ENCODE measurements at regions not wholly inside any gene's neighbourhood (a gene's known extent, or its start where the extent isn't known, plus 50 kb on each side); places are given as distances from the start of the nearest gene placed in this dataset.
A peak's percentile ranks its signal among the peaks of the same experiment; 100 is the strongest.

DNA sequence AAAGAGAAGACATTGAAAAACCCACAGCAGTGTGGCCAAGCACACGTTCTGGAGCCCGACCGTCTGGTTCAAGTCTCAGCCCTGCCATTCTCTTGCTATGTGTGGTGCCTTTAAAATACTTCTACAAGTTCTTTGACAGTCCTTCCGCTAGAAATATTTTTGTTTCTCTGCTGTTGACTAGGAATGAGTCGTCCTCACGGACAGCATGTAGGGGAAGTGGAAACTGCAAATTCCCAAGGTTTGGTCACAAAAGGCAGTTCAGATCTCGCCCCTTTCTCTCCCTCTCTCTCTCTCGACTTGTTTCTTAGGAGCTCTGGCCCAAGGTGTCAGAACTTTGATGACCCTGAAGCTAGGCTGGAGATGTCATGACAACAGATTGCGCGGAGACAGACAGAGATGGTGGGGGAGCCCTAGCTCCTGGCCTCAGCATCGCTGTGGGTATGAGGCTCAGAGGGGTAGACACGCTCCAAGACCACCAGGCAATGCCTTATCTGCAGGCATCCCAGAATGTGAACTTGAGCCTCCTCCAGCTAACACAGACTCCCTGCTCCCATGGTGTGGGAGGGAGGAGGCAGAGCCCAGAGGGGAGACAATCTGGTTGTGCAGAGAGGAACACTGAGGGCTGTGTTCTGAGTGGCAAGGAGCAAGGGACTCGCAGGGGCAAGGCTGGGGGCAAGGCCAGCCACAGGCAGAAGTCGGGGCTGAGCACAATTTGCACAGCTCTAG lies 368.9 kb upstream of the SULF2 start:
- TF ChIP-seq, protein P1, sequence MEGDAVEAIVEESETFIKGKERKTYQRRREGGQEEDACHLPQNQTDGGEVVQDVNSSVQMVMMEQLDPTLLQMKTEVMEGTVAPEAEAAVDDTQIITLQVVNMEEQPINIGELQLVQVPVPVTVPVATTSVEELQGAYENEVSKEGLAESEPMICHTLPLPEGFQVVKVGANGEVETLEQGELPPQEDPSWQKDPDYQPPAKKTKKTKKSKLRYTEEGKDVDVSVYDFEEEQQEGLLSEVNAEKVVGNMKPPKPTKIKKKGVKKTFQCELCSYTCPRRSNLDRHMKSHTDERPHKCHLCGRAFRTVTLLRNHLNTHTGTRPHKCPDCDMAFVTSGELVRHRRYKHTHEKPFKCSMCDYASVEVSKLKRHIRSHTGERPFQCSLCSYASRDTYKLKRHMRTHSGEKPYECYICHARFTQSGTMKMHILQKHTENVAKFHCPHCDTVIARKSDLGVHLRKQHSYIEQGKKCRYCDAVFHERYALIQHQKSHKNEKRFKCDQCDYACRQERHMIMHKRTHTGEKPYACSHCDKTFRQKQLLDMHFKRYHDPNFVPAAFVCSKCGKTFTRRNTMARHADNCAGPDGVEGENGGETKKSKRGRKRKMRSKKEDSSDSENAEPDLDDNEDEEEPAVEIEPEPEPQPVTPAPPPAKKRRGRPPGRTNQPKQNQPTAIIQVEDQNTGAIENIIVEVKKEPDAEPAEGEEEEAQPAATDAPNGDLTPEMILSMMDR (IDR thresholded peaks at IDR 0.05), result no peak
- no peak for TF ChIP-seq POLR2A (IDR thresholded peaks at IDR 0.05)
- WGBS, 2 donors, result 52 to 56% methylated on average over 13 to 14 of the region's 14 CpGs
- H3K36me3 ChIP-seq (replicated peaks in 1 of 2; ENCODE audit: insufficient read depth in 1 of 2, low read depth in 2 of 2), result no peaks in the 10 kb centered on the region
- no peak overlapping the region for H3K27ac ChIP-seq
- peaks cover 0 to 9% (median 0%) of the 10 kb centered on the region in 3 donors for H3K9me3 ChIP-seq
- H3K4me3 ChIP-seq, result no peak overlapping the region
- no peaks in the 10 kb centered on the region for H3K27me3 ChIP-seq
- ATAC-seq (no peak), DNase-seq (no peak)
- H3K4me1 ChIP-seq, result no peaks in the 10 kb centered on the region
- intact Hi-C loops (cut with DNase I), result no loop called here

DNA sequence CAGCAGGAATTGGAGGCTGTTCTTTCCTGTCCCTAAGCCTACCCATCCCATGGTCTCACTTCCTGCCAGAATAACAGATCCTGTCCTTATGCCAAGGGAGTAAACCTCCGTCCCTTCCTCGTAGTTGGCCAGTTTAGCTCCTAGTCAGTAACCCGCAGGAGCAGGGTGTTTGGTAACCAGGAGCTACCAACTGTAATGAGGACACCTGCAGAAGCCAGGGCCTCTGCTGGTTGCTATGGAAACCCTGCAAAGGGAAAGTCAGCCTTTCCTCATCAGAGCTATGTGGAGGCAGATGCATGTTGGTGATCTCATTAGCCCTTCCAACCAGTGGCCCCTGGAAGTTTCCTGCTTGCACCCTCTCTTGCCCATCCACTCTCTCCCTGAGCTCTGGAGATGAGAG lies 368.2 kb upstream of the SULF2 start:
- Histone ChIP-seq H3K27ac (no peak overlapping the region), H3K4me3 (no peak overlapping the region), H3K27me3 (no peaks in the 10 kb centered on the region), H3K36me3 (replicated peaks in 1 of 2; ENCODE audit: insufficient read depth in 1 of 2, low read depth in 2 of 2) (no peaks in the 10 kb centered on the region), H3K9me3 (peaks cover 0 to 9% (median 0%) of the 10 kb centered on the region in 3 donors), H3K4me1 (no peaks in the 10 kb centered on the region)
- DNase-seq, result peak in 3 of 4 donors; percentile 25 to 47 (median 32)
- no peak for ATAC-seq
- 13 to 39% methylated on average over 3 of the region's 3 CpGs for WGBS, 2 donors
- intact Hi-C loops (cut with DNase I), result no loop called here
- TF ChIP-seq, protein P1 (IDR thresholded peaks at IDR 0.05), result no peak
- TF ChIP-seq POLR2A (IDR thresholded peaks at IDR 0.05), result no peak

DNA sequence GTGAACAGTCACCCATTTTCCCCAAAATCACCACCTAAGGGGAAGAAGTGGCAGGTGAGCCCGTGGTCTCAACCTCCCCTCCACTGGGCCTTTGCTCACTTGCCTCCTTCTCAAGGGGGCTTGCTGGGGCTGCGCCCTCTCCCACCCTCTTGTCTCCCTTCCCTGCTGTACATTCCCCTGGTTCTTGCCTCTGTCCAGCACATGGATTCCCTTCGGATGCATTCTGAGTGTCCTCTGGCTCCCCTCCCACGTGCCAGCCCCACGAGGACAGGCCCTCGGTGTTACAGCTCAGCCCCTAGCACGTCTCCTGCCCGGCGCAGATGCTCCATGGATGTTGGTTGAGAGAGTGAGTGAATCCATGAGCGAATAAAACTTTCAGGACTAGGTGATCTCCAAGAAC lies 367.8 kb upstream of the SULF2 start:
- Histone ChIP-seq H3K27ac (no peak overlapping the region), H3K4me3 (no peak overlapping the region), H3K4me1 (no peaks in the 10 kb centered on the region), H3K36me3 (replicated peaks in 1 of 2; ENCODE audit: insufficient read depth in 1 of 2, low read depth in 2 of 2) (no peaks in the 10 kb centered on the region), H3K9me3 (peaks cover 0 to 9% (median 0%) of the 10 kb centered on the region in 3 donors), H3K27me3 (no peaks in the 10 kb centered on the region)
- intact Hi-C loops (cut with DNase I), result no loop called here
- WGBS, 2 donors, result 81% methylated on average over 10 of the region's 10 CpGs
- no peak for TF ChIP-seq POLR2A (IDR thresholded peaks at IDR 0.05)
- TF ChIP-seq, protein P1 (IDR thresholded peaks at IDR 0.05), result no peak
- no peak for ATAC-seq
- no peak for DNase-seq

DNA sequence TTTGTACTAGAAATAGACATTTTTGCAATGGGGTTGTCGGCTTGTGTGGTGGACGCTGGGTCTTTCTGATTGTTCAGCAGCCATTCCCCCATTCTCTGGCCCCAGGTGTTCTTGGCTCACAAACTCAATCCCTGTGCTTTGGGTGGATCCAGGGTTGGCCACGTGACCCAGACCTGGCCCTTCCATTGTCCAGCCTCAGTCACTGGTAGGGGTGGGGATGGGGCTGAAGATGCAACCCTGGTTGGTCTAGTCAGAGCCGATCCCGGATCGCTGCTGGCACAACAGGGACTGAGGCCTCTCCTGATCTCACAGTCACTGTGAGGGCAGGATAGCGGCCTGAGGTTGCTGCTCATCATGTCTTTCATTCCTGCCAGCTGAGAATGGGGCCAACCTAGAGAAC lies 365.3 kb upstream of the SULF2 start:
- WGBS, 2 donors, result 81 to 92% methylated on average over 7 of the region's 7 CpGs
- ATAC-seq, result no peak

More for the DNA sequence above, 365.3 kb upstream of the SULF2 start:
- H3K27me3 ChIP-seq, result no peaks in the 10 kb centered on the region
- TF ChIP-seq, protein P1 (IDR thresholded peaks at IDR 0.05), result no peak
- TF ChIP-seq POLR2A (IDR thresholded peaks at IDR 0.05), result no peak
- no peak overlapping the region for H3K4me3 ChIP-seq
- no peak for DNase-seq
- intact Hi-C loops (cut with DNase I), result no loop called here
- no peaks in the 10 kb centered on the region for H3K36me3 ChIP-seq (replicated peaks in 1 of 2; ENCODE audit: insufficient read depth in 1 of 2, low read depth in 2 of 2)
- H3K27ac ChIP-seq, result no peak overlapping the region
- no peaks in the 10 kb centered on the region for H3K9me3 ChIP-seq
- no peaks in the 10 kb centered on the region for H3K4me1 ChIP-seq

All from body of pancreas (tissue), 4 donors.